Fibroblast of skin of left quadriceps (primary cell): ENCODE measurements at regions not wholly inside any gene's neighbourhood (a gene's known extent, or its start where the extent isn't known, plus 50 kb on each side); places are given as distances from the start of the nearest gene placed in this dataset.

Source experiments
- DNase-seq, 2 experiments: peaks; one replicate each; pipeline ENCODE4 v3.0.0-alpha.2; 2013; ENCODE audit warnings: low read depth in 2 of 2

DNA sequence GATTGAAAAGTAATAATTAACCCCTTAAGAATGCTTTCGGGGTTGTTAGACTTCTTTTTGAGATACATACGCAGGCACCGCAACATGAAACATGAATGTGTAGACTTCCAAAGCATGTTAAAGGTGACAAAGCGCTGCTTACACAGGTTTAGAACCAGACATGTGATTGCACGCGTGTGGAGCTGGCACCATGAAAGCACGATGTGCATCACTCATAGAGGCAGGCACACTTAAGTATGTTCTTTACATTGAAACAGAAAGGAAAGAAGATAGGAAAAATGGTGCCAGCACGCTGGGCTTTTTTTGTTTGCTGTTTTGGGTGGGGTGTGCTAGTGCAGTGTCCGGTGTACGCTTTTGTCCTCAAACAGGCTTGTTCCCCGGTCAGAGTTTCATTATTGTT lies 83.6 kb upstream of the PPARA start:
- no peak for DNase-seq

DNA sequence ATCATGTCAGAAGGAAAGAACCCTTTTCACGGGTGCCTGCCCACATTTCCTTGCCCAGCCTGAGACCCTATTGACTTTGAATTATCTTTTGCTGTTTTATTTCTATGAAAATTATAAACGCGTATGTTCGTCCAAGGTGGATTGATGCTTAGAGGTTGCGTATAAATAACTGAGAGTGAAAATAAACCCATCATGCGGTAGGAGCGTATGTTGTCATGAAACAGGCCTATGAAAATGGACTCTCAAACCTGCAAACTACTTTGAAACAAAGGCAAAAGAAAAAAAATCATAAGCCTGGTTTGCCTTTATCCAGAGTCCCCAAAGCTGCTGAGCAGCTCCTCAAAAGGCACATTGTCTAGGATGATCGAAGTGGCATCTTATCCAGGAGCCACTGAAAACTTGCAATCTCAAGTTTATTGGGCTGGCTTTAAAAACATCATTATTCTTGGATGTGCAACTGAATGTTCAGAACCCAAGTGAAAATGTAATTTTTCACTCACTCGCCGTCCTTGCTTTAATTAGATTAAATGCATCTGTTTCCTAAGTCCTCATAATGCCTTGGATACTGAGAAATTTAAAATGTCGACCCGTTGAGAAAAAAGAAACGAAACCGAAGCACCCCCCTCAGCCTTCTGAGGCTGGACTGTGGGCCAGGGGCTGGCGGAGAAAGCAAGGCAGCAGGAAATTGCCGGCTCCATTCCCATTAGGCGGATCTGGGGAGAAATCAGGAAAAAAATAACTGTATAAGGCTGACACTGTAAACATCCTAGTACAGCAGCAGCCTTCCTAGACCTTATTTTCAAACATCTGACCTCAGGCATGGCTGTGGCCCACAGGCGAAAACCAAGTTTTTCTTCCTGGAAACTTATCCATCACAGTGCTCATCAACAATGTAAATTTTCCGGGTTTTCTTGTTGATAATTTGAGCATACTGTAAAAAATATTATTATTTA lies 82.9 kb upstream of the PPARA start:
- DNase-seq: no peak

DNA sequence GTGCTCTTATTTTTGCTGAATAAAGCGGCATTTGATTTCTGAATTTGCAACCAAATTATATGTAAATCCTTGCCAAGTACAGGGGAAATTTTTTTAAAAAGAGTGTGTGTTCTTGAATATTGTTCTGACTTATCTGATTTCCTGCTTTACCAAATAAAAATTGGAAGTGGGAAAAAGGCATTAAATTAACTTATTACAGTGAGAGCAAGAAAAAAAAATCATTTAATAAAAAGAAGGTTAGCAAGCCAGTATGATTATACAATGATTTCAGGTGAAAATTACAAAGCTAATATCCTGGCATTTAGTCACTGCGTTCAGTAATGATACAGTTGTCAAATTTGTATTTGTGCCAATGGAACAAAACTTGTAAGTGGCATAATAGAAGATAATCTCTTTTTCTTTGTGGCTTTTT lies 82.1 kb upstream of the PPARA start:
- DNase-seq: no peak

DNA sequence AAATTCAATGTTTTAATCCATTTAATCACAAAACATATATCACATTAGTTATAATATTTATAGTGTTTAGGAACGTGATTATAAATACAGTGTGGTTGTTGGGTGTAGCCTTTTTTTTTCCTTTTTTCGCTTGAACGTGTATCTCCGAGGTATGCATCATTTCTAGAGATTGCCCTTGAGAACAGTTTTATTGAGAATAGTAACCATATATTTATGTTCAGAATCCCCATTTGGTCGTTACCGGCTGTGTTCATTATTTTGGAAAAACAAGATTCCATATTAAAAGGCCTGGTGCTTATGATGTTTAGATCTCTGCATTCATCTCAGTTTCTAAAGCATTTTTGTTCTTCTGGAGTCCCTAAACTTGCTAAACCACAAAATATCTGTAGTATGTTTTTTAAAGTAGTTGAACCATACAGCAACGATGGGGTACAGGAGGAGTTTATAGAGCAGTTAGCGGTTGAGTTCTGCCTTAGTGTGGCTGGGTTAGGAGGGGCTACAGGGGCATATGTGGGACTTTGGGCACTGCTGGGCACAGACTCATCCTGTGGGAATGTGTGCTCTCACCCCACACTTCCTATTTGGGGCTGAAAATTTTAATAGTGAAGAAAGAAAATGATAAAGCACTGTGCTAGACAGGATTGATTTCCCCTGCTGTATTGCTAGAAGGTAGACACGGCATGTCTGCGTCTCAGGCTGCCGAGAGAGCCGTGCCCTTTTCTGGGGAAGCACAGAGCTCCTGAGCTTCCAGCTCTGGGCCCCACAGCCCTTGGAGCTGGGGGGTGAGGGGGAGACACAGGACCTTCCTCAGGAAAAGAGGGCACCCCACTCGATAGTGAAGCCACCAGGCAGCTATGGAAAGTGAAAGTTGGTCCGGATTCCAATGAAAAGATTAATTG lies 81.5 kb upstream of the PPARA start:
- DNase-seq: peak; percentile 70 to 72

DNA sequence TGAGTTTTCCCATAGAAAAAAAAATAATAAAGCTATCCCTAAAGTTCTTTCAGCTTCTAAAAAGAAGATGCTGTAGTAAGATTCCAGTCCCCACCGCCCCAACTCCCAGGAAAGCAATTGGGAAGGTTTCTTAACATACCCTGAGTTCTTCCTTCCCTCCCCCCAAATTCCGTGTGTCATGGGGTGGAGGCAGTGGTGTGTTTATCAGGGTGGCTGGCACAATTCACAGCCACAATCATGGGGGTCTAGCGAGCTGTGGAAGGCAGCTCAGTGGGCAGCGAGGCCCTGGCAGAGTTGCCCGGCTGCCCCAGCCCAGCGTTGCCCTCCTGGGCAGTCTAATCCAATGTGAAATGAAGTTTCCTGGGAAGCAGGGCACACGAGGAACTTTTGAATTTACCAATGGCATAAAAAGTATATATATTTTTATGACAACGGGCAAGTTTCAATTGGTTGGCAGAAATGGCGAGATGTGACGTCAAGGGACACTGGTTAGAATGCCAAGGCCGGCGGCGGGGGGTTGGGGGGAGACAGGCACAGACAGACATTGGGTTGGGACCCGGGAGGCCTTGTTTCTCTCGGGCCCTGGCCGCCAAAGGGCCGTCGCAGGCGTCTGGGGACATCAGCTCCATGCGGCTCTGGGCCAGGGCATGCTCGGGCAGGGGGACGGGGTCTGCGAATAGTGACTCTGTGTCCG lies 80.7 kb upstream of the PPARA start:
- DNase-seq: peak; percentile 80 to 85

DNA sequence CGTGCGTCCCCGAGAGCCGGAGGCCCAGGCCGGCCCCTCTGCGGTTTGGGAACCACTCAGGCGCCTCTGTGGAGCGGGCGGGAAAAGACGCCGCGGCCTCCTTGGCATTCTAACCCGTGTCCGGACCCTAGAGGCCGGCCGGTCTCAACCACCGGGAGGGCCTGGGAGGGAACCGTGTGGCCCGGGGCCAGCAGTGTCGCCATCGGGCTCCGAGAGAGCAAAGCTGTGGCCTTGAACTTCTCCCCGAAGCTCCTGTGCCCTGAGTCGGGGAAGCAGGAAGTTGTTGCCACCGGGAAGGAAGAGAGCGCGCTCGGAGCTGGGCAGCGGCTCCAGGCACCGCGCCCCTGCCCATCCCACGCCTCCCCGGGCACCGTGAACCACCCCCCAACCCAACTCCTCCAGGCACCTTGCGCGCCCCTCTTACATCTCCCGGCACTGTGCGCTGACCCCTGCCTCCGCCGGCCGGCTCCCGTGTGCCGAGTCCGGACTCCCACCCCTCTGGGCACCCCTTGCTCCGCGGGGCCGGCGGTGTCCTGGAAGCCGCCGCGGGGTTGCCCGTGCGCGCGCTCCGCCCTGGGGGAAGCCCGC lies 80.0 kb upstream of the PPARA start:
- no peak for DNase-seq

DNA sequence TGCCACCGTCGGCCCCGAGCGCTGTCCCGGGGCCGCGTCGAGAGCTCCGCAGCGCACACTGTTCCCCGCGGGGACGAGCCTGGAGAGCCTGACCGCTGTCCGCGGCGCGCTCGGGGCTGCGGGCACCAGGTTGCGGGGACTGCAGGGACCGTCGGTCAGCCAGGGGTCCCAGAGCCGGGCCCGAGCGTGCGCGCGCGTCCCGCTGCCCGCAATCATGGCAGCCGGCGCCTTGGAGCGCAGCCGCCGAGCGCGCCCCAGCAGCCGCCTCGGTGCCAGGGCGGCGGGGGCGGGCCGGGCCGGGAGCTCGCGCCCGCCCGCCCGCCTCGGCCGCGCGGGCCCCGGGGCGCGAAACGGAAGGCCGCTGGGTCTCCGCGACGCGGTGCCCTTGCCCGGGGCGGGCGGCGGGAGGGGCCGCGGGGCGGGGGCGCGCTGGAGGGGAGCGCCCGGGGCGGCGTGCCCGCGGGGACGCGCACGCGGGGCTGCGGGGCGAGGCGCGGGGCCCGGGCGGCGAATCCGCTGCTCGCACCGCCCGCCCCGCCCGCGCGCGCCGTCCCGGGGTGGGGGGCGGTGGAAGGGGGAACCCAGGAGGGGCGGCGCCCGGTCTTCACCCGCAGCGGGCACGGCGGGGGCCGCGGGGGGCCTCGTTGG lies 79.4 kb upstream of the PPARA start:
- peak; percentile 60 to 61 for DNase-seq

DNA sequence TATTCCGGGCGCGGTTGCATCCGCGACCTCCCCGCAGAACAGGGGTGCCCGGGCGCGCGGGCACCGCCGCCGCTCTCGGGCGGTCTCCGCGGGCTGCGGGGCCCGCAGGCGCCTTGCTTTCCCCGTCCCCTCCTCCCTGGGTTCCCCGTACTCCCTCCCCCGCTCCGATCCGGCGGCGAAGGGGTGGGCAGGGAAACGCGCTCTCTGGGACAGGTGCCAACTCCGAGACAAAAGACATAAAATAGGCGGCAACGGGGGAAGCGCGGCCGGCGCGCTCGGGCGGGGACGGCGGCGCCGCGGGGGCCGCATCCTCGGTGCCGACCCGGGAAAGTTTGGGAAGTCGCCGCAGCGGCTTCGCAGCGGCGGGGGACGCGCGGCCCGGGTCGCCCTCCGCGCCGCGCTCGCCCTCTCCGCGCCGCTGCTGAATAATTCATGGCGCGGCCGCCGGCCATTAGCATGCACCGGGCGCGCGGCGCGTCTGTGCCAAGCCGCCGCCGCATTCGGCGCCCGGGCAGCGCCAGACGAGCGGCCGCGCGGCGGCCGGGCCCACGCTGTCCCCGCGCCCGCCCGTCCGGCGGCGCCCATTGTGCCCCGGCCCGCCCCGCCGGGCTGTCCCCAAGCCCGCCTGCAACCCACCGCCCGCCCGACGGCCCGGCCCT lies 78.7 kb upstream of the PPARA start:
- peak; percentile 92 for DNase-seq

DNA sequence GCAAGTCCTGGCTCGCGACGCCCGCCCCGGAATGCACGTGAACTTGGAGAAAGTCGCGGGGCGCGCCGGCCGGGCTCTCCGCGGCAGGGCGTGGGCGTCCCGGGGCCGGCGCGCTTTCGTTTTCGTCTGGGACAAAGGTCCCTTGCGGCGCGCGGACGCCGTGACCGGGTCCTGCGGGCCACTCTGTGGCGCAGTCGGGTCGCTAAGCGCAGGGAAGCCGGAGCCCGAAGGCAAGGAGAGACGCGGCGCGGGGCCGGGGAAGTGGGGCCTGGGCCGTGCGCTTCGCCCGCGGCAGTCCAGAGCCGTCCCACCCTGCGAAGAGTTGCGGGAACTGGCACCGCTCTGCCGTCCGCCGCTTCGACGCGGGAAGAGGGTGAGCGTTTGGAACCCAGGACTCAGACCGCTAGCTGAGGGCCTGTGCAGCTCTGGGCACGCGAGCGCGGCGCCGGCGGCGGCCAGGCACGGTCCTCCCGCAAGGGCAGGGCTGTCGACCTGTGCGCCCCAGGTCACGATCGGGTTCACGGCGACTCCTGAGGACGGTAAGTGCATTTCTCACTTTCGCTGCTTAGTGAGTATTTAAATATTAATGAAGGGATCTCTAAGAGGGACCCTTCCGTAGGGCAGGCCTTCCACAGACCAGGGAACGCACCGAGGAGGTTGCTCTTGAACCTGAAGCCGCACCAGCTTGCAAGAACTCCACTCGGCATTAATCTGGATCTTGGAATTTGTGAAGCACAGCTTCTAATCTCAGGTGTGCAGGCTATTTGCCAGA lies 78.0 kb upstream of the PPARA start:
- DNase-seq: no peak

DNA sequence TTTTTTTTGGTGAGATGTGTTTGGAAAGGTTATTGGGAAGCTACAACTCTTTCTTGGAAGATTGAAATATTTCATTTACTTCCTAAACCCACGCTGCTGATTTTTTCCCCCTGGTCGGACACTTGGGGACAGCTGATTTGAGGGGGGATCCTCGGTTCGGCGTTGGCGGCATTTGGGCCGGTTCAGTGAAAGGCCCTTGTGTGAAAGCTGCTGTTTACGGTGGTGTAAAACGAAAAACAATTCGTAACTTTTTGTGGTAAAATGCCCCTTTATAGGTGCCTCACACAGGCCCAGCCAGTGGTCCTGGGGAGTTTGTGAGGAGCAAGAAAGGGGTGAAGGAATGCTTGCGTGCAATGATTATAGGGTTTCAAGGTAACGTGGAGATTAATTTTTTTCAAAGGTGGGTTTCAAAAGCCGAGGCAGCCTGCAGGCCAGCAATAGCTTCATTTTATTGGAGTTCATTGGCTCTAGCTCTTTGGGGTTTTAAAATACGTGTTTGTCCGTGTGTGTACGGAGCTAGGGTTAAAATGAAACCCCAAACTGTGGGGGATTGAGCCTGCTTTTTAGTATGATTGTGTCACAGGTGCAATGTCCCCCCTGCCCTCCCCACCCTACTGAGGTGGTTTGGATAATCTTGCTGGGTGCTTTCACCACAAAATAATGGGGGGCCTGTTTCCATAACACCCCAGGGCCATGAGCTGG lies 77.2 kb upstream of the PPARA start:
- no peak for DNase-seq

DNA sequence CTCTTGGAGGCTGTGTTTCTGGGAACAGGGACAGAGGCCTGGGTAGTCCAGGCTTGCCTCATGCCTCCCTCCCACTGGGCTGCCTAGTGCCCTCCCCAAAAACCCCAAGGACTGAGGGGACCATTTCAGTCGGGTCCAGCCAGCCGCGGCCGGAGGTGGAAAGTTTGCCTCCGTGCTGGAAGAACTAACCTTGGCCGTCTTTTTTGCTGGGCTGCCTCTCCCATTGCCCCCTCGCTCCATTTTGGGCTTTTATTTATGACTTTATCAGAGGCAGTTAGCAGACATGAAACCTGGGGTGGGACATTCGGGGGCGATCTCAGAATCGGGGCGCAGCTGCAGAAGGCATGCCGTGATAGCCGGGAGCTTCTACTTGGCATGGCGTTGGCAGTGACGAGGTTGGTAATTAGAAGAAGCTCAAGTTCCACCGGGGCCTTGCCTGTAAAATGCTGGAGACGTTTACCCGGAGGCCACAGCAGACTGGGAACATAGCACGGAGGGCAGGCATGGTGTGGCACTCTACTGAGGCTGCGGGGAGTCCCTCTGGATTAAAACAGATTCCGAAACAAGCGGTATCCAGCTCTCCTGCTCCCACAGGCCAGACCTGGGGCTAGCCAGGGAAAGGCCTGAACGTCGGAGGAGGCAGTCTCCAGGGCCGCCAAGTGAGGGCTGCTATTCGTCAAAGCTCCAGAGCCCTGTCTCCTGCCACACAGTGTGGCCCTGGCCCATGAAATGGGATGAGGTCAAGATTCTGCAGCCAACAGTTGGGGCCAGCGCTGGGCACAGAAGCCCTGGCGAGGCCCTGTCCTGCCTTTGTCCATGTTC lies 76.4 kb upstream of the PPARA start:
- no peak for DNase-seq

DNA sequence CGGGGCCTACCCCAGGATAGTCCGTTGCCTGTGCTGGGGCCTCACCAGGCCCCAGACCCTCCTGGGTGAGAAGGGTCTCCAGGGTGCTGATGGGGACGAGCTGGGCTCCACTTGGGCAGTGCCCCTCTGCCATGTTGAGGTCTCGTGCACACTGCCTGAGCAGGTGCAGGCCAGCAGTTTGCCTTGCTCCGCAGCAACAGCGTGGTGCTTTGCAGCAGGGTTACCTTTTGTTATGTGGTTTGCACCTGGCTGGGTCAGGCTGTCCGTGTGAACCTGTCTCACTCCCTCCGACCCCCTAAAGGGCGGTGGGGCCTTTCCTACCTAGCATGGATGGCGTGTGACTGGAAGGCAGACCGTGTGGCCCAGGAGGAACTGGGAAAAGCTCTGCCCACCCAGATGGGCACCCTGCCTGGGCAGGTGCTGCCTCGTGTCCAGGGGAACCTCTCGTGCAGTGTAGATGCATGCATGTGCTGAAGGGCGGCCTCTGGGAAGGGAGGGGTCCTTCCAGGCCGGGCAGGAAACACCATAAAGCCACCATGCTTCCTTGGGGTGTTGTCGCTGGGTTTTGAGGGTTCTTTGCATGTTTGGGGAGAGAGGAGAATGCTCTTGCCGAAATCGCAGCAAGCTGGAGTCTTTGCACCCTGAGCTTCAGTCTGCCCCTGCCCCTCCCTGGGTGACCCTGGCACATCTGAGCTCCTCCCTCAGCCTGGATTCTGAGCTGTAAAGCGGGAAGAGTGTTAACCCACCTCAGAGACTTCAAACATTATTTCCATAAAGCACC lies 75.4 kb upstream of the PPARA start:
- DNase-seq: no peak

DNA sequence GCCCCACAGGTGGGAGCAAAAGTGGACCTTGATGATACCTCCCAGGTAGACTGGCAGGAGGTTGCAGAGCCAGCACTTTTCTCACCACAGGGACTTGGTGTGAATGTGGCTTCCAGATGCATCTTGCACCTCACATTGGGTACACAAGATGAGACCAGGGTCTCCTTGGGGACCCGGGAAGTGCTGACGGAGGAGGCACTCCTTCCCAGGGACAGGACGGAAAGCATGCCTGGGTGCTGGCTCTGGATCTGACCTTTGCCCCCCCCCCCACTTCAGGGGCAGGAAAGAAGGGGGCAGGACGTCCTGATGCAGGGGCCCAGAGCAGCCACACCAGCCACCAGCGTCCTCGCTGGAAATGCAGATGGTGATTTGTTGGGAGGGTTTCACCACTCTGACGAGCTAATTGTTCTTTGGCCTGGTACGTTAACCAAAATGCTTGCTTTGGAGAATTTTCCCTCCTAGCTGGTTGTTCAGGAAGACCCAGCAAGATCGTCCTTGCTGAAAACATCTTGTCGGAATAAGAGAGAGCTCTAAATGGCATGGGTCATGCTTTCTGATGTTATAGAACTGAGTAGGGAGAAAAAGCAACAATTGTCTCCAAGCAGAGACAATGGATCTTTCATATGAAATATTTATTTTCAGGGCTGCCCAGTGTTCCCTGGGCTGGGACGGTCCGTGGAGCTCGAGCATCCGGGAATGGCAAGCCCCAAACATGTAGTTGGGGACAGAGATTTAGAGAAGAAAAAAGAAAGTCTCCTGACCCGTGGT lies 74.4 kb upstream of the PPARA start:
- no peak for DNase-seq

DNA sequence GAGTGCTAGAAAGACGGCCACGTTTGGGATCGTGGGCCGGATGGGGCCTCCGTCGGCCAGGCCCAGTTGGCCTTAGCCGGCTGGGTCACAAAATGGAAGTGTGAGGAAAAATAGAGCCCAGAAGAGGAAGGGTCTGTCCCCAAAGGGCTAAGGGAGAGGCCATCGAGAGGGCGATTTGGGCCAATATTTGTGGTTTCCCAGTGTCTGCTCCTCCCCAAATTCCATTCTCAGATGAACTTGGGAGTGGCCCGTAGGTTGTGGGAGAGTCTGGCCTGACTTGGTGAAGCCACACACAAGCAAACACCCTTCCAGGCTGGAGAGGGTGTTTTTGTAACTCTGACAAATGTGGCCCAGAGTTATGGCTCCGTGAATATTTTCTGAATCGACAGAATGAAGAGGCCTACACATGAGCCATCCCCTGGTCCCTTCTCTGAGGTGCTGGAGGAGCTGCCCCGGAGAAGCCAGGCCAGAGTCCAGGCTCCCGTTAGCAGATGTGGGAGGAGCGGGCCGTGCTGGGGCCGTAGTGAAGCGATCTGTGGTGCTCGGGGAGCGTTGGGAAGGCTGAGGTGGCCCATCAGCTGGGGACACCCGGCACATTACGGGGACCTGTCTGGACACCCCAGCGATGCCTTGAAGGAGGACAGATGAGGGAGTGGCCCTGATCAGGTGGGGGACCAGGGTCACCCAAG lies 73.5 kb upstream of the PPARA start:
- no peak for DNase-seq

DNA sequence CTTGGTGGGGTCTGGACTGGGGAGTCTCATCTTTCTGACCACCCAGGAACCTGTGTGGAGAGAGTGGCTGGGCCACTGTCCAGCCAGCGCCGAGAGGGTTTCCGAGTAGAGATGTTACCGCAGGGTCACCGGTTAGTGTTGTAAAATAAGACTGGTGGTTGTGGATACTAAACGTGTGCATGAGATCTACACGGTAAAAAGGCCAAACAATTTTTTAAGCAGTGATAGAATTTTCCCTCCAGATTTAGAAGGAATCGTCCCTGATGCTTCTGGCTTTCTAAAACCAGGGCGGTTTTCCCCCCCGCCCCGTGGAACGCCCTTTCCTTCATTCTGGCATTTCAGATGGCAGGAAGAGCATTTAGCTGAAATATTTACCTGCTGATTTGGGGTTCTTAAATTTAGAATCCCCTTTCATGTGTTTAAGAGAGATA lies 72.6 kb upstream of the PPARA start:
- no peak for DNase-seq
